PFSK-1 (cell line): ENCODE measurements at regions not wholly inside any gene's neighbourhood (a gene's known extent, or its start where the extent isn't known, plus 50 kb on each side); places are given as distances from the start of the nearest gene placed in this dataset.

Experiments
- POLR2AphosphoS5 ChIP-seq: IDR thresholded peaks from 2 replicates; pipeline ENCODE4 v1.6.1; 2012; ENCODE audit warnings: low read depth, mild to moderate bottlenecking, control low read depth, low read length, moderate library complexity
- REST ChIP-seq, 2 experiments: IDR thresholded peaks; 2 replicates each; pipeline versions ENCODE4 v1.6.1 to v1.8.0; 2011 to 2012; ENCODE audit warnings: low read depth in 2 of 2, low read length in 2 of 2, control low read depth in 1 of 2, inconsistent platforms in 1 of 2, mild to moderate bottlenecking in 1 of 2, moderate library complexity in 1 of 2; ENCODE audit not compliant: insufficient read depth in 1 of 2
- TAF1 ChIP-seq: IDR thresholded peaks from 2 replicates; pipeline ENCODE4 v1.6.1; 2012; ENCODE audit warnings: low read length, control low read depth, borderline replicate concordance; ENCODE audit not compliant: insufficient read depth

- TF ChIP-seq POLR2AphosphoS5, result no peak
- no peak for TF ChIP-seq REST (IDR thresholded peaks at IDR 0.05; ENCODE audit: insufficient read depth in 1 of 2, low read depth in 2 of 2, low read length in 2 of 2)
- TF ChIP-seq TAF1, result no peak
Measured at GRCh38 chr12:126483145-126484068, 1418.2 kb downstream of the AACS start.
